ENCODE measurements at regions not wholly inside any gene's neighbourhood (a gene's known extent, or its start where the extent isn't known, plus 50 kb on each side); places are given as distances from the start of the nearest gene placed in this dataset.

- Mint-ChIP-seq H3K4me3 (no peak overlapping the region), H3K27me3 (ENCODE audit: low read depth) (no peaks in the 10 kb centered on the region), H3K27ac (no peak overlapping the region), H3K36me3 (ENCODE audit: low read depth) (no peaks in the 10 kb centered on the region), H3K9me3 (peaks cover 4% of the 10 kb centered on the region), H3K4me1 (ENCODE audit: low read depth) (no peaks in the 10 kb centered on the region)
Measured at GRCh38 chr16:73212431-73212830, 164.5 kb upstream of the ZFHX3 start.

GRCh38 chr16:73210686-73211085, 162.8 kb upstream of the ZFHX3 start:
- no peak overlapping the region for H3K4me3 Mint-ChIP-seq
- H3K4me1 Mint-ChIP-seq (ENCODE audit: low read depth), result no peaks in the 10 kb centered on the region
- no peaks in the 10 kb centered on the region for H3K27me3 Mint-ChIP-seq (ENCODE audit: low read depth)
- no peak overlapping the region for H3K27ac Mint-ChIP-seq
- no peaks in the 10 kb centered on the region for H3K9me3 Mint-ChIP-seq
- no peaks in the 10 kb centered on the region for H3K36me3 Mint-ChIP-seq (ENCODE audit: low read depth)

- H3K27me3 Mint-ChIP-seq (ENCODE audit: low read depth), result no peaks in the 10 kb centered on the region
- H3K9me3 Mint-ChIP-seq, result no peaks in the 10 kb centered on the region
- H3K27ac Mint-ChIP-seq, result no peak overlapping the region
- H3K4me1 Mint-ChIP-seq (ENCODE audit: low read depth), result no peaks in the 10 kb centered on the region
- H3K4me3 Mint-ChIP-seq, result no peak overlapping the region
- H3K36me3 Mint-ChIP-seq (ENCODE audit: low read depth), result no peaks in the 10 kb centered on the region
Measured at GRCh38 chr16:73210084-73210483, 162.2 kb upstream of the ZFHX3 start.

DNA sequence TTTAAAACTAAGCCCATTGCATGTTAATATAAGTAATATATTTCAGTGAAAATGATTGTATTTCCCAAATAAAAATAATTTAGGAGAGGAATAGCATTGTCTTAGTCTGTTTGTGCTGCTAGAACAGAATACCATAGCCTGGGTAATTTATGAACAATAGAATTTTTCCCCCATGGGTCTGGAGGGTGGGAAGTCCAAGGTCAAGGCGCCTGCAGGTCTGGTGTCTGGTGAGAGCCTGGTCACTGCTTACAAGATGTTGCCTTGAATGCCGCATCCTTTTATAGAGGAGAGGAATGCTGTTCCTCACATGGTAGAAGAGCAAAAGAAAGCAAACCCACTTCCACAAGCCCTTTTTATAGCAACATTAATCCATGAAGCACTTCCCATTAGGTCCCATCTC, 161.3 kb upstream of the ZFHX3 start:
- no peaks in the 10 kb centered on the region for H3K9me3 Mint-ChIP-seq
- H3K27me3 Mint-ChIP-seq (ENCODE audit: low read depth), result no peaks in the 10 kb centered on the region
- no peak overlapping the region for H3K4me3 Mint-ChIP-seq
- no peaks in the 10 kb centered on the region for H3K4me1 Mint-ChIP-seq (ENCODE audit: low read depth)
- H3K27ac Mint-ChIP-seq, result no peak overlapping the region
- no peaks in the 10 kb centered on the region for H3K36me3 Mint-ChIP-seq (ENCODE audit: low read depth)

GRCh38 chr16:73206151-73206707, 158.3 kb upstream of the ZFHX3 start:
- H3K9me3 Mint-ChIP-seq, result no peaks in the 10 kb centered on the region
- H3K4me3 Mint-ChIP-seq, result no peak overlapping the region
- H3K27ac Mint-ChIP-seq, result no peak overlapping the region
- H3K4me1 Mint-ChIP-seq (ENCODE audit: low read depth), result no peaks in the 10 kb centered on the region
- no peaks in the 10 kb centered on the region for H3K27me3 Mint-ChIP-seq (ENCODE audit: low read depth)
- no peaks in the 10 kb centered on the region for H3K36me3 Mint-ChIP-seq (ENCODE audit: low read depth)

GRCh38 chr16:73205153-73205886, 157.4 kb upstream of the ZFHX3 start:
- no peaks in the 10 kb centered on the region for H3K36me3 Mint-ChIP-seq (ENCODE audit: low read depth)
- H3K27ac Mint-ChIP-seq, result no peak overlapping the region
- H3K4me3 Mint-ChIP-seq, result no peak overlapping the region
- no peaks in the 10 kb centered on the region for H3K27me3 Mint-ChIP-seq (ENCODE audit: low read depth)
- H3K4me1 Mint-ChIP-seq (ENCODE audit: low read depth), result no peaks in the 10 kb centered on the region
- H3K9me3 Mint-ChIP-seq, result no peaks in the 10 kb centered on the region

GRCh38 chr16:73204359-73205152, 156.6 kb upstream of the ZFHX3 start:
- H3K4me3 Mint-ChIP-seq, result no peak overlapping the region
- no peak overlapping the region for H3K27ac Mint-ChIP-seq
- no peaks in the 10 kb centered on the region for H3K9me3 Mint-ChIP-seq
- H3K4me1 Mint-ChIP-seq (ENCODE audit: low read depth), result no peaks in the 10 kb centered on the region
- H3K27me3 Mint-ChIP-seq (ENCODE audit: low read depth), result no peaks in the 10 kb centered on the region
- no peaks in the 10 kb centered on the region for H3K36me3 Mint-ChIP-seq (ENCODE audit: low read depth)

DNA sequence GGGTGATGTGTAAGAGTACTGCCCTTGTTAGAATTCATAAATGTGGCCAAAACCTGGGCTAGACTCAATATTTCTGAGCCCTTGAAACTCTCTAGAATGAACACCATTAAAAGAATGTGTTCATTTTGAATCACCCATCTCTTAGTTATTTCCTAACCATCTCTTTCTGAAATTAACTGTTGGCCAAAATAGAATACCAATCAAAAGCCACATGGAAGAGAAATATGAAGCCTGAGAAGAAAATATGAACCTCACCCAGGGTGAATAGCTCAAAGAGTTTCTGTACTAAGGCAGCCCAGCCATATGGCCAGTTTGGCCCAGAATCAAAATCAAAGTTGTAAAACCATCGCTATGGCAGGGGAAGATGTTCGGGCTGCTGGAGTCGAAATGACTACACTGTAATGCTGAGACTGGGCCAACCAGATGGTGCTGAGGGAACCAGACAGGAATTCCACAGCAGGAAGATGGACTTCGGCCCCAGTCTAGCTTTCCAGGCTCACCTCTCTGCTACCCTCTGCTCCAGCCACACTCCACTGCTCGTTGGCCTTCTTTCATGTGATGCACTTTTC, 154.3 kb upstream of the ZFHX3 start:
- no peak overlapping the region for H3K27ac Mint-ChIP-seq
- no peak overlapping the region for H3K4me3 Mint-ChIP-seq
- H3K9me3 Mint-ChIP-seq, result no peaks in the 10 kb centered on the region
- H3K4me1 Mint-ChIP-seq (ENCODE audit: low read depth), result no peaks in the 10 kb centered on the region
- H3K27me3 Mint-ChIP-seq (ENCODE audit: low read depth), result no peaks in the 10 kb centered on the region
- H3K36me3 Mint-ChIP-seq (ENCODE audit: low read depth), result no peaks in the 10 kb centered on the region

DNA sequence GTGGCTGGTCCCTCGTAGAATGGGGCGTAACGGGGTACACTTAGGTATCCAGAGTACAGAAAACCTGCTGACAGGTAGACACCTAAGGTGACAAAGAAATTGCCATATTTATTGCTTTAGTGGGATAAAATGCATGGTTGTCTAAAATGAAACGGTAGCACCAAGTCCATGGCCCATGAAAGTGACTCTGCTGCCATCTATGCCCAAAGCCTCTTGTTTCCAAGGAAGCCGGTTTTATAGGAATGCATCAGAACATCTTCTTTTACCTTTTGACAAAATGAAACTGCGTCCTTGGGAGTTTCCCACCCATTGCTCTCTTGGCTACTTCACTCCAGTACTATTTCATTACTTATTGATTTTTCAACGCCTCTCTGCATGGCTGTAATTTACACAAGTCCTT, 151.3 kb upstream of the ZFHX3 start:
- H3K9me3 Mint-ChIP-seq, result no peaks in the 10 kb centered on the region
- no peak overlapping the region for H3K4me3 Mint-ChIP-seq
- no peaks in the 10 kb centered on the region for H3K27me3 Mint-ChIP-seq (ENCODE audit: low read depth)
- H3K27ac Mint-ChIP-seq, result no peak overlapping the region
- H3K4me1 Mint-ChIP-seq (ENCODE audit: low read depth), result no peaks in the 10 kb centered on the region
- no peaks in the 10 kb centered on the region for H3K36me3 Mint-ChIP-seq (ENCODE audit: low read depth)

DNA sequence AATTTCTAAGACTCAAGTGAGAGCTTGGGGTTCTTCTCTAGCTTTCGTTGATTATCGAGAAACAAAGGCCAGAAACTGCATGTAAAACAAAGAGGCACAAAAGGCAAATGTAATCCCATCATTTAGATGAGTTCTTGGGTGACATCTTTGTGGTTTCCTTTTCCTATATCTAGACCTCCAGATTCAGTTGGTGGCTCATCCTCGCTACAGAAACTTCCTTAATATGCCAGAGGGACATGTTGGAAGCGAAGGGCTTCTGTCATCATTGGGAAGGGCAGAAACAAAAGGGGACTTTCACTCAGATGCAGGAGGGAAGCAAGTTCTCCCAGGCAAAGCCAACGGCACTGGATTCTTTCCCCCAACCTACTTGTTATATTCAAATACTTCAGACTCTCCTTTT, 150.6 kb upstream of the ZFHX3 start:
- Mint-ChIP-seq H3K4me1 (ENCODE audit: low read depth) (no peaks in the 10 kb centered on the region), H3K9me3 (no peaks in the 10 kb centered on the region), H3K36me3 (ENCODE audit: low read depth) (no peaks in the 10 kb centered on the region), H3K27ac (no peak overlapping the region), H3K4me3 (no peak overlapping the region), H3K27me3 (ENCODE audit: low read depth) (no peaks in the 10 kb centered on the region)

- Mint-ChIP-seq H3K27ac (no peak overlapping the region), H3K4me1 (ENCODE audit: low read depth) (no peaks in the 10 kb centered on the region), H3K36me3 (ENCODE audit: low read depth) (no peaks in the 10 kb centered on the region), H3K9me3 (no peaks in the 10 kb centered on the region), H3K4me3 (no peak overlapping the region), H3K27me3 (ENCODE audit: low read depth) (no peaks in the 10 kb centered on the region)
Measured at GRCh38 chr16:73197598-73197997, 149.7 kb upstream of the ZFHX3 start.

GRCh38 chr16:73196670-73197069, 148.7 kb upstream of the ZFHX3 start:
- H3K27ac Mint-ChIP-seq, result no peak overlapping the region
- H3K27me3 Mint-ChIP-seq (ENCODE audit: low read depth), result no peaks in the 10 kb centered on the region
- no peaks in the 10 kb centered on the region for H3K36me3 Mint-ChIP-seq (ENCODE audit: low read depth)
- no peak overlapping the region for H3K4me3 Mint-ChIP-seq
- no peaks in the 10 kb centered on the region for H3K4me1 Mint-ChIP-seq (ENCODE audit: low read depth)
- no peaks in the 10 kb centered on the region for H3K9me3 Mint-ChIP-seq

- H3K27me3 Mint-ChIP-seq (ENCODE audit: low read depth), result no peaks in the 10 kb centered on the region
- H3K4me1 Mint-ChIP-seq (ENCODE audit: low read depth), result no peaks in the 10 kb centered on the region
- no peak overlapping the region for H3K4me3 Mint-ChIP-seq
- no peak overlapping the region for H3K27ac Mint-ChIP-seq
- no peaks in the 10 kb centered on the region for H3K9me3 Mint-ChIP-seq
- no peaks in the 10 kb centered on the region for H3K36me3 Mint-ChIP-seq (ENCODE audit: low read depth)
Measured at GRCh38 chr16:73193464-73193863, 145.5 kb upstream of the ZFHX3 start.

DNA sequence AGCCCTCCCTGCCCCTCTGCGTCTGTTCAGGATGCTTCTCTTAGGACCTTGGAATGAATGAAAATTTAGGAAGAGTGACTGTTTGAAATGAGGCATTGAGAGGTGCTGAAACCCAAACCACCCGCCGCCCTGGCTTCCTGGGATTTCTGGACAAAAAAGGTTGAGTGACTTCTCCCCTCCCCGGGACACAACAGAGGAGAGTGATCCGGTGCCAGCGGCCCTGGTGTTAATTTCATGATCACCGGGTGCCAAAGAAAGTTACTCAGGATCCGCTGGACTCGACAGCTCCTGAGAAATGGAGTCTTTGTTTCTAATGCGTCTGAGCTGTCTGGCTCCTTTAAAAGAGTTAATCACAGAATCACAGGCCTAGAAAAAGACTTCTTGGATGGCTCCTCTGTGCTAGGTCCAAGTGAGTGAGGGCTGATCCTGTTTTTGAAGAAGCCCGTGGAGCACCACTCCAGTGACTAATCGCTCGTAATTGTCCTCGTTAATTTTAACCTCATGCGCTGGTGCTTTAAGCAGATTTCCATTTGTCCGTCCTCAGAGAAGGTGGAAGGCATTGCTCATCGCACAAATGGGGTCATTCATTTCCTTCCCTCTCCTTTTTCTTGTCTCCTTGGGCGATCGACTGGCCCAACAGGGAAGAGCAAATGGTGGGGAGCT, 144.4 kb upstream of the ZFHX3 start:
- Mint-ChIP-seq H3K9me3 (no peaks in the 10 kb centered on the region), H3K27me3 (ENCODE audit: low read depth) (no peaks in the 10 kb centered on the region), H3K27ac (no peak overlapping the region), H3K36me3 (ENCODE audit: low read depth) (no peaks in the 10 kb centered on the region), H3K4me1 (ENCODE audit: low read depth) (no peaks in the 10 kb centered on the region), H3K4me3 (no peak overlapping the region)
